ENCODE measurements at regions not wholly inside any gene's neighbourhood (a gene's known extent, or its start where the extent isn't known, plus 50 kb on each side); places are given as distances from the start of the nearest gene placed in this dataset.

DNA sequence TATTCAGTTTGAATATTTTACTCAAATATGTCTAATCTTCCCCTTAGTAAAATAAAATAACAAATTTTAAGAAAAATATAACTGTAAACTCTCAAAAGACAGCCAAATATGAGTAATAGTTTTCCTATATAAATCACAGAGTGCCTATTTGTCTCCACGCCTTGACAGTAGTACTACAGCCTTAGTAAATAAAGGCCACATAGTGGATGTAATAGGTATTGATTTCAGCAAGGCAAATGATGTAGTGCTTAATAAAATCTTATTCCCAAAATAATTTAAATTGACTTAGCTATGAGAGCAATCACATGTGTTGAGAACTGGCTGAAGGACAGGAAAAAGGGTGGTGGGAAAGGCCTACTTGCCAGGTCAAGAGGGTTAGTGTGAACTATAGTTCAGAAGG is 747.2 kb downstream of the OLFM4 start:
- TF ChIP-seq, protein P1, sequence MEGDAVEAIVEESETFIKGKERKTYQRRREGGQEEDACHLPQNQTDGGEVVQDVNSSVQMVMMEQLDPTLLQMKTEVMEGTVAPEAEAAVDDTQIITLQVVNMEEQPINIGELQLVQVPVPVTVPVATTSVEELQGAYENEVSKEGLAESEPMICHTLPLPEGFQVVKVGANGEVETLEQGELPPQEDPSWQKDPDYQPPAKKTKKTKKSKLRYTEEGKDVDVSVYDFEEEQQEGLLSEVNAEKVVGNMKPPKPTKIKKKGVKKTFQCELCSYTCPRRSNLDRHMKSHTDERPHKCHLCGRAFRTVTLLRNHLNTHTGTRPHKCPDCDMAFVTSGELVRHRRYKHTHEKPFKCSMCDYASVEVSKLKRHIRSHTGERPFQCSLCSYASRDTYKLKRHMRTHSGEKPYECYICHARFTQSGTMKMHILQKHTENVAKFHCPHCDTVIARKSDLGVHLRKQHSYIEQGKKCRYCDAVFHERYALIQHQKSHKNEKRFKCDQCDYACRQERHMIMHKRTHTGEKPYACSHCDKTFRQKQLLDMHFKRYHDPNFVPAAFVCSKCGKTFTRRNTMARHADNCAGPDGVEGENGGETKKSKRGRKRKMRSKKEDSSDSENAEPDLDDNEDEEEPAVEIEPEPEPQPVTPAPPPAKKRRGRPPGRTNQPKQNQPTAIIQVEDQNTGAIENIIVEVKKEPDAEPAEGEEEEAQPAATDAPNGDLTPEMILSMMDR (conservative IDR thresholded peaks at IDR 0.05; ENCODE audit: low read depth, low read length), result no peak
- no peak for DNase-seq (ENCODE audit: low read depth)
- no peak overlapping the region for H3K4me3 ChIP-seq (ENCODE audit: low read length)

DNA sequence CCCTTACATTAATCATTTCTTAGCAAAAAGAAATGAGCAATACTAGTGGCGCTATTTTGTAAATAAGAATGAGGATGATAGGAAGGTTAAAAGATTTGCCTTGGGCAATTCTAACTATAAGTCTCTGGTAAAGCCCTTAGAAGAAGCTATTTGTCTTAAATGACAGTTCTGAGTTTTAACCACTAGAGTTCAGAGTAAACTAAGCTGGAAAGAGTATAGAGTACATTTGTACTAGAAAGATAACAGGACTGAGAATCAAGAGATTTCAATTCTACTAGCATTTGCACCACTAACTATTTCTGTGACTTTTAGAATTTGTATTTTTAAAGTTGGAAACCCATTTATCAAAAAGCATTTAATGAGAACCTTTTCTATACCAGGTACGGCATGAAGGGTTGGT is 750.3 kb downstream of the OLFM4 start:
- no peak for DNase-seq (ENCODE audit: low read depth)
- TF ChIP-seq, protein P1 (conservative IDR thresholded peaks at IDR 0.05; ENCODE audit: low read depth, low read length), result no peak
- H3K4me3 ChIP-seq (ENCODE audit: low read length), result no peak overlapping the region

DNA sequence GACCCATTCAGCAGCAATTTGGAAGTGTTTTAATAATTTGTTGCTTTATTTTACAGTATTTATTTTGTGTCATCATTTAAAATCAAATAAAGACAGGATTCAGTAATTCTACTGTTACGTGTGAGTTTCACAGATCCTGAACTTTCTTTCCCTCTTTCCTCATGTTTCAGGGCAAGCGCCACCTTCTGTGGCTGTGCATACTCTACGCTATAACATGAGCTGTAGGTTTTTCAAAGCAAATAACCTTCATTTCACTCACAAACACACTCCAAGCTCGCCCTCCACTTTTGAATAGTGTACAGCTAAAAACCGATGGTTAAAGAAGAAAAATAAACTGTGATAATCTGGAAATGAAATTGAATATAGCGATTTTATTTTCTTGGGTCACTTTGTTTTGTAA is 753.3 kb downstream of the OLFM4 start:
- no peak overlapping the region for H3K4me3 ChIP-seq (ENCODE audit: low read length)
- DNase-seq (ENCODE audit: low read depth), result no peak

DNA sequence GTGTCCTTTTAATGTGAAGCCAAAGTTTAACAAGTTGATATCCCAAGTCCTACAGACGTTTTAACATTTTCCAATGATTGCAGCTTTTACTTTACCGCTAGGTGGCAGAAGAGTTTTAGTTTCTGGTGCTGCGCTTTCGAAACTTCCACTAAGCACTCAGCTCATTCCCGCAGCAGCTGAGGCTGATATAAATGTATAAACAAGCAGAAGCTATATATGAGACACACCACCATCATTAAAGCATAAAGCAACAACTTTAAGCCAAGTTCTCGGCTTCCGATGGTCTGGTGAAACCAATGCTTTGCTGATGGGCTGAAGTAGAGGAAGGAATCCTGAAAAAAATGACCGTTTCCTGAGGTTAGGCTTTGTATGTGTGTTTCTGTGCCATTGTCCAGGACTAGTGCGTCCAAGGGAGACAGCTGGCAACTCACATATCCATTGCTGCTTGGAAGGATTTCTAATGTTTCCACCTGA is 753.9 kb downstream of the OLFM4 start:
- peak; percentile 21 for DNase-seq (ENCODE audit: low read depth)
- H3K4me3 ChIP-seq (ENCODE audit: low read length), result peak overlapping the region; percentile 42
- TF ChIP-seq, protein P1 (conservative IDR thresholded peaks at IDR 0.05; ENCODE audit: low read depth, low read length), result peak; percentile 80

More for the DNA sequence above, 753.3 kb downstream of the OLFM4 start:
- TF ChIP-seq, protein P1 (conservative IDR thresholded peaks at IDR 0.05; ENCODE audit: low read depth, low read length), result peak; percentile 24

DNA sequence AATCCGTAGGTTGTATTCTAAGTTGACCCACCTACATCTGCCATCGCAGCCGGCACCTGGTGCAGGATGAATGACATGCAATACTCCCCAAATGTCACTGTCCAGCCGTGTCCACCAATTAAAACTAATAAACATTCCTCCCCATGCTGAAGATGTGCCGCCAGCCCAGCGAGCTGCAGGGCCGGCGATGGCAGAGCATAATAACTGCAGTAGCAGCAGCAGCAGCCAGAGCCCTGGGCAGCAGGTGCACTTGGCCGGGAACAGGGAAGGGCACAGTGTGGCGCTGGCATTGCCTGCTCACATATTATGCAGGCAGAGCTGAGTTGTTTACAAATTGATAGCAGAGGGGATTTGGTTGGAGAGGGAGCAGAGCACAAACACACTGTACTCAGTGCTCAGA is 754.9 kb downstream of the OLFM4 start:
- no peak overlapping the region for H3K4me3 ChIP-seq (ENCODE audit: low read length)
- DNase-seq (ENCODE audit: low read depth), result no peak
- TF ChIP-seq, protein P1 (conservative IDR thresholded peaks at IDR 0.05; ENCODE audit: low read depth, low read length), result no peak

DNA sequence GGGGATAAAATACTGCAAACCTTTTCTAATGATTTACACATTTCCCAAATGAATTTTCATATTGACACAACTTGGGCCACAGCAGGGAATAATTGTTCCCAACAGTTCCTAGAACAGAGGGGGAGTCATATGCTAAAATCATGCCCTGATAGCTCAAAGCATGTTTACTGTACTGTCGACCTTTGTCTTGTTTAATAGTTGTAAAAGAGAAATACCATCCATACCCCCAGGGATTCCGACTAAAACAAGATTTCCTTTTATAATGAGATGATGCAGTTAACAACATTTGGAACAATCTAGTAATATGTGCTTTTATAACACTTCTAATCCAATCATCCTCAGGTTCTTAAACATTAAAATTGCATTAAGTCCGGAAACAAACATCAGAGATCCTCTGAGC is 759.7 kb downstream of the OLFM4 start:
- TF ChIP-seq, protein P1 (conservative IDR thresholded peaks at IDR 0.05; ENCODE audit: low read depth, low read length), result no peak
- DNase-seq (ENCODE audit: low read depth), result no peak
- no peak overlapping the region for H3K4me3 ChIP-seq (ENCODE audit: low read length)

DNA sequence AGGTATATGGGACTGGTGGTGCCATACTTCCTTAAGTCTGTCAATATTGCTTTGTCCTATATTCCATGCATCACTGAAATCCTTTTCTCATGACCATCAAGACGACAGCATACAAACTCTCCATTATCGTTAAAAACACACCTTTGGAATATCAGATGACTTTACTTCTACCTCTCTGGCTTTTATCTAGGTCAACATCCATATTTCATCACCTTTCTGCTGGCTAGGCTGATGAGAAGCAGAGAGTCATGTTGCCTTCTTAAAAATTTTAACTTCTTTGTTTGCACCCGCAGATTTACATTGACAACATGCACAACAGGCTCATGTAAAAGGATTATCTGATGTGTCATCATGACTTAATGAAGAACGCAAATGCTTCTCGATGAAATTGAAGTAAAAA is 771.4 kb downstream of the OLFM4 start:
- no peak for DNase-seq (ENCODE audit: low read depth)
- TF ChIP-seq, protein P1 (conservative IDR thresholded peaks at IDR 0.05; ENCODE audit: low read depth, low read length), result no peak
- no peak overlapping the region for H3K4me3 ChIP-seq (ENCODE audit: low read length)

Data from retinal pigment epithelial cell (primary cell).